Motor neuron (in vitro differentiated cells): ENCODE measurements at regions not wholly inside any gene's neighbourhood (a gene's known extent, or its start where the extent isn't known, plus 50 kb on each side); places are given as distances from the start of the nearest gene placed in this dataset.
A peak's percentile ranks its signal among the peaks of the same experiment; 100 is the strongest.

ENCODE experiments used
- ATAC-seq, 8 experiments: fragments of 200-7000 bp; cut with Tn5 transposase; replicated peaks in 6 of 8; 2 replicates each; pipeline ENCODE4 v1.8.0; 2021; ENCODE audit warnings: mild to moderate bottlenecking in 8 of 8, moderate library complexity in 8 of 8
- H3K27ac ChIP-seq, 2 donors: fragments of 250-450 bp; sonication (Bioruptor Pico); 2 replicates each; pipeline ENCODE4 v1.9.0; 2021; ENCODE audit warnings: antibody characterized with exemption in 2 of 2, mild to moderate bottlenecking in 2 of 2, moderate library complexity in 1 of 2
- H3K4me1 ChIP-seq, 2 donors: fragments of 250-450 bp; sonication (Bioruptor Pico); replicated peaks in 1 of 2; 2 replicates each; pipeline ENCODE4 v1.6.1; 2021; ENCODE audit warnings: antibody characterized with exemption in 2 of 2, mild to moderate bottlenecking in 2 of 2, moderate library complexity in 1 of 2
- H3K4me3 ChIP-seq, 5 donors: fragments of 250-450 bp; sonication (Bioruptor Pico); 2 replicates each; pipeline ENCODE4 v1.9.0; 2021; ENCODE audit warnings: antibody characterized with exemption in 5 of 5, mild to moderate bottlenecking in 5 of 5, moderate library complexity in 4 of 5
- WGBS, 10 experiments: fragments of 450-650 bp; shearing (Covaris generic); methylation state at CpG; one replicate each; pipeline ENCODE4 v1.0.0; 2022; 5-methylcytosine and 5-hydroxymethylcytosine counted together
- in situ Hi-C, 9 experiments: fragments of 400-800 bp; cut with MboI; loops; one replicate each; pipeline ENCODE4 v1.15.0; 2021; ENCODE audit warnings: low sequenced_read_pairs in 9 of 9, low pct_unique_long_range_greater_than_20kb in 2 of 9; ENCODE audit not compliant: unreplicated experiment in 9 of 9

GRCh38 chr6:90375681-90376439, 79.2 kb upstream of the BACH2 start:
- H3K4me3 ChIP-seq, result no peak overlapping the region
- peaks cover 17 to 37% of the 10 kb centered on the region in 2 donors for H3K4me1 ChIP-seq
- H3K27ac ChIP-seq, result no peak overlapping the region
- no peak for ATAC-seq
- 0 to 100% (median 84%) methylated on average over 1 to 8 of the region's 9 CpGs for WGBS, 10 experiments
- in situ Hi-C loops, result no loop called here

GRCh38 chr6:90374201-90374600, 77.6 kb upstream of the BACH2 start:
- in situ Hi-C loops, result no loop called here
- Histone ChIP-seq H3K27ac (no peak overlapping the region), H3K4me1 (peaks cover 21 to 46% of the 10 kb centered on the region in 2 donors), H3K4me3 (no peak overlapping the region)
- ATAC-seq, result peak in 2 of 8 experiments; percentile 47 to 66
- 0 to 100% (median 56%) methylated on average over 1 to 4 of the region's 4 CpGs; no CpG with 5 or more reads in 2 of the 10 experiments for WGBS, 10 experiments

GRCh38 chr6:90372885-90373284, 76.2 kb upstream of the BACH2 start:
- no peak overlapping the region for H3K27ac ChIP-seq
- H3K4me3 ChIP-seq, result no peak overlapping the region
- in situ Hi-C loops, result no loop called here
- peaks cover 27 to 47% of the 10 kb centered on the region in 2 donors for H3K4me1 ChIP-seq
- ATAC-seq, result peak in 3 of 8 experiments; percentile 18 to 66 (median 39)
- WGBS, 10 experiments, result 0 to 80% (median 40%) methylated on average over 1 to 2 of the region's 2 CpGs; no CpG with 5 or more reads in 3 of the 10 experiments

GRCh38 chr6:90372450-90372849, 75.8 kb upstream of the BACH2 start:
- WGBS, 10 experiments, result 59 to 100% (median 70%) methylated on average over 1 to 5 of the region's 5 CpGs
- ATAC-seq, result no peak
- in situ Hi-C loops, result no loop called here
- Histone ChIP-seq H3K4me3 (no peak overlapping the region), H3K27ac (peak overlapping the region; percentile 22 to 25), H3K4me1 (peaks cover 27 to 47% of the 10 kb centered on the region in 2 donors)

- Histone ChIP-seq H3K4me3 (no peak overlapping the region), H3K4me1 (peaks cover 27 to 47% of the 10 kb centered on the region in 2 donors), H3K27ac (no peak overlapping the region)
- ATAC-seq, result no peak
- 30 to 86% (median 70%) methylated on average over 1 of the region's 1 CpG; no CpG with 5 or more reads in 3 of the 10 experiments for WGBS, 10 experiments
- in situ Hi-C loops, result no loop called here
Observed at GRCh38 chr6:90370493-90370959, 73.9 kb upstream of the BACH2 start.

- H3K4me3 ChIP-seq, result no peak overlapping the region
- in situ Hi-C loops, result no loop called here
- no peak for ATAC-seq
- no peak overlapping the region for H3K27ac ChIP-seq
- WGBS, 10 experiments, result 50 to 100% (median 90%) methylated on average over 1 to 6 of the region's 6 CpGs; no CpG with 5 or more reads in 1 of the 10 experiments
- H3K4me1 ChIP-seq, result peaks cover 27 to 47% of the 10 kb centered on the region in 2 donors
Observed at GRCh38 chr6:90369651-90370050, 73.0 kb upstream of the BACH2 start.

- Histone ChIP-seq H3K4me1 (peaks cover 27 to 48% of the 10 kb centered on the region in 2 donors), H3K27ac (peak overlapping the region in 1 of 2 donors; percentile 10), H3K4me3 (no peak overlapping the region)
- WGBS, 10 experiments, result 0 to 57% (median 17%) methylated on average over 1 to 9 of the region's 9 CpGs; no CpG with 5 or more reads in 2 of the 10 experiments
- peak; percentile 94 to 98 (median 97) for ATAC-seq
- in situ Hi-C loops, result no loop called here
Observed at GRCh38 chr6:90369024-90369519, 72.4 kb upstream of the BACH2 start.

- in situ Hi-C loops, result no loop called here
- H3K4me1 ChIP-seq, result peaks cover 23 to 44% of the 10 kb centered on the region in 2 donors
- H3K4me3 ChIP-seq, result no peak overlapping the region
- ATAC-seq, result peak in 3 of 8 experiments; percentile 2 to 7 (median 2)
- H3K27ac ChIP-seq, result peak overlapping the region in 1 of 2 donors; percentile 10
Observed at GRCh38 chr6:90368601-90369000, 72.0 kb upstream of the BACH2 start.

GRCh38 chr6:90368001-90368400, 71.4 kb upstream of the BACH2 start:
- no peak overlapping the region for H3K27ac ChIP-seq
- ATAC-seq, result no peak
- H3K4me1 ChIP-seq, result peaks cover 19 to 38% of the 10 kb centered on the region in 2 donors
- no peak overlapping the region for H3K4me3 ChIP-seq
- 16 to 93% (median 67%) methylated on average over 1 to 3 of the region's 3 CpGs; no CpG with 5 or more reads in 1 of the 10 experiments for WGBS, 10 experiments
- in situ Hi-C loops, result no loop called here

GRCh38 chr6:90365565-90366219, 69.0 kb upstream of the BACH2 start:
- Histone ChIP-seq H3K4me3 (no peak overlapping the region), H3K27ac (no peak overlapping the region), H3K4me1 (peaks cover 10 to 27% of the 10 kb centered on the region in 2 donors)
- in situ Hi-C loops, result no loop called here
- WGBS, 10 experiments, result 75 to 99% (median 91%) methylated on average over 1 to 7 of the region's 7 CpGs
- ATAC-seq, result no peak

GRCh38 chr6:90365002-90365401, 68.4 kb upstream of the BACH2 start:
- in situ Hi-C loops, result no loop called here
- no peak for ATAC-seq
- H3K4me1 ChIP-seq, result peaks cover 8 to 28% of the 10 kb centered on the region in 2 donors
- H3K27ac ChIP-seq, result no peak overlapping the region
- 79 to 96% (median 85%) methylated on average over 2 to 5 of the region's 5 CpGs for WGBS, 10 experiments
- H3K4me3 ChIP-seq, result no peak overlapping the region

- Histone ChIP-seq H3K4me3 (no peak overlapping the region), H3K4me1 (peaks cover 7 to 27% of the 10 kb centered on the region in 2 donors), H3K27ac (no peak overlapping the region)
- WGBS, 10 experiments, result 33 to 92% (median 82%) methylated on average over 1 to 3 of the region's 5 CpGs; no CpG with 5 or more reads in 1 of the 10 experiments
- in situ Hi-C loops, result no loop called here
- no peak for ATAC-seq
Observed at GRCh38 chr6:90364286-90364685, 67.6 kb upstream of the BACH2 start.

- H3K4me3 ChIP-seq, result no peak overlapping the region
- WGBS, 10 experiments, result 0 to 100% (median 84%) methylated on average over 1 to 3 of the region's 3 CpGs; no CpG with 5 or more reads in 6 of the 10 experiments
Observed at GRCh38 chr6:90362318-90362717, 65.7 kb upstream of the BACH2 start.

More at GRCh38 chr6:90362318-90362717, 65.7 kb upstream of the BACH2 start:
- ATAC-seq, result peak in 5 of 8 experiments; percentile 20 to 74 (median 27)
- Histone ChIP-seq H3K4me1 (peaks cover 0 to 25% of the 10 kb centered on the region in 2 donors), H3K27ac (no peak overlapping the region)
- in situ Hi-C loops, result no loop called here
